Colonic mucosa (tissue), 4 donors: ENCODE measurements at regions not wholly inside any gene's neighbourhood (a gene's known extent, or its start where the extent isn't known, plus 50 kb on each side); places are given as distances from the start of the nearest gene placed in this dataset.

Experiments
- DNase-seq: peaks from one replicate; pipeline ENCODE4 v3.0.0-alpha.2; 2020
- H3K27ac ChIP-seq: fragments of 200-600 bp; one replicate; pipeline ENCODE4 v1.8.0; 2021
- H3K27me3 ChIP-seq: fragments of 200-600 bp; one replicate; pipeline ENCODE4 v1.8.0; 2021
- H3K36me3 ChIP-seq: fragments of 200-600 bp; one replicate; pipeline ENCODE4 v1.8.0; 2021
- H3K4me1 ChIP-seq: fragments of 200-600 bp; one replicate; pipeline ENCODE4 v1.8.0; 2021; ENCODE audit warnings: mild to moderate bottlenecking
- H3K4me3 ChIP-seq: fragments of 200-600 bp; one replicate; pipeline ENCODE4 v1.8.0; 2021
- H3K9ac ChIP-seq, 2 donors: one replicate each; pipeline ENCODE4 v1.7.0; 2013; ENCODE audit warnings: control low read depth in 2 of 2, low read depth in 2 of 2, low read length in 2 of 2
- H3K9me3 ChIP-seq: fragments of 200-600 bp; one replicate; pipeline ENCODE4 v1.8.0; 2021
- CTCF ChIP-seq: fragments of 200-600 bp; IDR thresholded peaks from one replicate; pipeline ENCODE4 v1.8.0; 2022; ENCODE audit warnings: antibody characterized with exemption, mild to moderate bottlenecking
- intact Hi-C: fragments of 100-400 bp; cut with DNase I; formaldehyde crosslinking; loops from one replicate; pipeline ENCODE4 v1.14.1; 2022
- donor health status: healthy.
- donor health status: DM: no; HTN: no; CAD: no.
- donor health status: DM: no; HTN: no; CAD: no.

GRCh38 chr5:66515209-66515608, 81.0 kb upstream of the MAST4 start:
- intact Hi-C loops = no loop called here
- no peak for TF ChIP-seq CTCF

GRCh38 chr5:66516550-66516949, 79.6 kb upstream of the MAST4 start:
- no peaks in the 10 kb centered on the region for H3K4me1 ChIP-seq
- H3K9ac ChIP-seq = no peak overlapping the region
- no peaks in the 10 kb centered on the region for H3K27me3 ChIP-seq
- DNase-seq = no peak
- TF ChIP-seq CTCF = no peak
- no peak overlapping the region for H3K27ac ChIP-seq
- no peaks in the 10 kb centered on the region for H3K36me3 ChIP-seq
- H3K9me3 ChIP-seq = no peaks in the 10 kb centered on the region
- H3K4me3 ChIP-seq = no peak overlapping the region
- intact Hi-C loops = no loop called here

More at GRCh38 chr5:66515209-66515608, 81.0 kb upstream of the MAST4 start:
- no peak overlapping the region for H3K27ac ChIP-seq
- H3K4me1 ChIP-seq = no peaks in the 10 kb centered on the region
- H3K36me3 ChIP-seq = no peaks in the 10 kb centered on the region
- H3K4me3 ChIP-seq = no peak overlapping the region
- no peak overlapping the region for H3K9ac ChIP-seq
- H3K9me3 ChIP-seq = no peaks in the 10 kb centered on the region
- H3K27me3 ChIP-seq = no peaks in the 10 kb centered on the region
- no peak for DNase-seq

- Histone ChIP-seq H3K36me3 (no peaks in the 10 kb centered on the region), H3K27me3 (no peaks in the 10 kb centered on the region), H3K27ac (no peak overlapping the region), H3K4me3 (no peak overlapping the region), H3K9me3 (no peaks in the 10 kb centered on the region), H3K4me1 (no peaks in the 10 kb centered on the region), H3K9ac (no peak overlapping the region)
- intact Hi-C loops = no loop called here
- no peak for TF ChIP-seq CTCF
- DNase-seq = no peak
Observed at GRCh38 chr5:66517351-66517750, 78.8 kb upstream of the MAST4 start.

- Histone ChIP-seq H3K36me3 (no peaks in the 10 kb centered on the region), H3K9me3 (no peaks in the 10 kb centered on the region), H3K27ac (no peak overlapping the region), H3K4me1 (no peaks in the 10 kb centered on the region), H3K9ac (no peak overlapping the region), H3K4me3 (no peak overlapping the region), H3K27me3 (no peaks in the 10 kb centered on the region)
- no peak for DNase-seq
- intact Hi-C loops = no loop called here
- no peak for TF ChIP-seq CTCF
Observed at GRCh38 chr5:66518052-66518451, 78.1 kb upstream of the MAST4 start.

GRCh38 chr5:66518753-66519152, 77.4 kb upstream of the MAST4 start:
- Histone ChIP-seq H3K27ac (no peak overlapping the region), H3K4me3 (no peak overlapping the region), H3K9me3 (no peaks in the 10 kb centered on the region), H3K9ac (no peak overlapping the region), H3K36me3 (no peaks in the 10 kb centered on the region), H3K27me3 (no peaks in the 10 kb centered on the region), H3K4me1 (no peaks in the 10 kb centered on the region)
- no peak for DNase-seq
- TF ChIP-seq CTCF = no peak
- intact Hi-C loops = no loop called here

GRCh38 chr5:66519626-66520025, 76.6 kb upstream of the MAST4 start:
- Histone ChIP-seq H3K4me3 (no peak overlapping the region), H3K9ac (no peak overlapping the region), H3K27ac (no peak overlapping the region), H3K36me3 (no peaks in the 10 kb centered on the region), H3K9me3 (no peaks in the 10 kb centered on the region), H3K27me3 (no peaks in the 10 kb centered on the region), H3K4me1 (no peaks in the 10 kb centered on the region)
- no peak for TF ChIP-seq CTCF
- DNase-seq = no peak
- intact Hi-C loops = no loop called here
